MM.1S (cell line): ENCODE measurements at regions not wholly inside any gene's neighbourhood (a gene's known extent, or its start where the extent isn't known, plus 50 kb on each side); places are given as distances from the start of the nearest gene placed in this dataset.

Experiments used
- DNase-seq: peaks from one replicate; pipeline ENCODE4 v3.0.0-alpha.2; 2015
- H2AFZ ChIP-seq: fragments of 300-600 bp; sonication (generic); 2 replicates; pipeline ENCODE4 v1.6.0; 2016; ENCODE audit warnings: antibody characterized with exemption, low read length
- H3F3A ChIP-seq: fragments of 300-600 bp; sonication (generic); 2 replicates; pipeline ENCODE4 v1.6.1; 2016; ENCODE audit warnings: mild to moderate bottlenecking, antibody characterized with exemption, low read length, moderate library complexity, mixed read lengths; ENCODE audit not compliant: insufficient read depth
- H3K27ac ChIP-seq: fragments of 300-600 bp; sonication (generic); 2 replicates; pipeline ENCODE4 v1.5.1; 2016; ENCODE audit warnings: mild to moderate bottlenecking, low read length
- H3K27me3 ChIP-seq: fragments of 300-600 bp; sonication (generic); replicated peaks from 2 replicates; pipeline ENCODE4 v1.6.0; 2016; ENCODE audit warnings: low read length; ENCODE audit not compliant: insufficient read depth
- H3K36me3 ChIP-seq: fragments of 300-600 bp; sonication (generic); replicated peaks from 2 replicates; pipeline ENCODE4 v1.6.1; 2016; ENCODE audit warnings: mild to moderate bottlenecking, low read length, mixed read lengths; ENCODE audit not compliant: insufficient read depth
- H3K4me1 ChIP-seq: fragments of 300-600 bp; sonication (generic); 2 replicates; pipeline ENCODE4 v1.6.1; 2016; ENCODE audit warnings: low read length, mixed read lengths
- H3K4me2 ChIP-seq: fragments of 300-600 bp; sonication (generic); 2 replicates; pipeline ENCODE4 v1.6.0; 2016; ENCODE audit warnings: low read depth, low read length
- H3K4me3 ChIP-seq: fragments of 300-600 bp; sonication (generic); 2 replicates; pipeline ENCODE4 v1.5.1; 2016; ENCODE audit warnings: low read length, mixed read lengths
- H3K79me2 ChIP-seq: fragments of 300-600 bp; sonication (generic); 2 replicates; pipeline ENCODE4 v1.6.1; 2016; ENCODE audit warnings: mixed run types, low read length, mixed read lengths
- H3K9ac ChIP-seq: fragments of 300-600 bp; sonication (generic); 2 replicates; pipeline ENCODE4 v1.6.1; 2016; ENCODE audit warnings: low read length, mixed read lengths
- H3K9me2 ChIP-seq: fragments of 300-600 bp; sonication (generic); replicated peaks from 2 replicates; pipeline ENCODE4 v1.6.1; 2016; ENCODE audit warnings: mild to moderate bottlenecking, low read length, mixed read lengths; ENCODE audit not compliant: insufficient read depth
- H3K9me3 ChIP-seq: fragments of 300-600 bp; sonication (generic); replicated peaks from 2 replicates; pipeline ENCODE4 v1.6.1; 2016; ENCODE audit warnings: mild to moderate bottlenecking, low read length, mixed read lengths; ENCODE audit not compliant: insufficient read depth
- H4K20me1 ChIP-seq: fragments of 300-600 bp; sonication (generic); 2 replicates; pipeline ENCODE4 v1.6.1; 2016; ENCODE audit warnings: mild to moderate bottlenecking, low read length, moderate library complexity, mixed read lengths; ENCODE audit not compliant: insufficient read depth
- CTCF ChIP-seq: fragments of 300-600 bp; sonication (generic); IDR thresholded peaks from 2 replicates; pipeline ENCODE4 v1.5.1; 2016; ENCODE audit warnings: antibody characterized with exemption, low read length, mixed read lengths
- EZH2 ChIP-seq: fragments of 300-600 bp; sonication (generic); optimal IDR thresholded peaks from 2 replicates; pipeline ENCODE3; 2017; ENCODE audit warnings: low read depth, mild to moderate bottlenecking, antibody characterized with exemption, low read length, mixed read lengths
- EZH2phosphoT487 ChIP-seq: fragments of 300-600 bp; sonication (generic); IDR thresholded peaks from 2 replicates; pipeline ENCODE4 v1.6.1; 2018; ENCODE audit warnings: antibody characterized with exemption, low read length

GRCh38 chr18:61618816-61619215 lies 274.0 kb downstream of the RNF152 start:
- H3K4me2 ChIP-seq, result no peak overlapping the region
- DNase-seq, result no peak
- H3K9ac ChIP-seq, result no peak overlapping the region
- no peaks in the 10 kb centered on the region for H3K79me2 ChIP-seq
- H3F3A ChIP-seq, result no peaks in the 10 kb centered on the region
- H4K20me1 ChIP-seq, result no peaks in the 10 kb centered on the region
- no peaks in the 10 kb centered on the region for H3K9me2 ChIP-seq
- no peaks in the 10 kb centered on the region for H3K36me3 ChIP-seq
- TF ChIP-seq EZH2, result no peak
- no peak for TF ChIP-seq EZH2phosphoT487
- no peak for TF ChIP-seq CTCF
- no peaks in the 10 kb centered on the region for H3K27me3 ChIP-seq
- H2AFZ ChIP-seq, result no peak overlapping the region
- H3K4me3 ChIP-seq, result no peak overlapping the region
- no peak overlapping the region for H3K27ac ChIP-seq
- H3K4me1 ChIP-seq, result no peaks in the 10 kb centered on the region
- no peaks in the 10 kb centered on the region for H3K9me3 ChIP-seq

- Histone ChIP-seq H3K36me3 (no peaks in the 10 kb centered on the region), H3K27me3 (no peaks in the 10 kb centered on the region), H3K9me3 (no peaks in the 10 kb centered on the region), H2AFZ (no peak overlapping the region), H3K27ac (no peak overlapping the region), H3K4me2 (no peak overlapping the region), H3K4me1 (no peaks in the 10 kb centered on the region), H4K20me1 (no peaks in the 10 kb centered on the region), H3F3A (no peaks in the 10 kb centered on the region), H3K9me2 (no peaks in the 10 kb centered on the region), H3K79me2 (no peaks in the 10 kb centered on the region), H3K4me3 (no peak overlapping the region), H3K9ac (no peak overlapping the region)
- TF ChIP-seq CTCF, result no peak
- no peak for TF ChIP-seq EZH2
- no peak for TF ChIP-seq EZH2phosphoT487
- DNase-seq, result no peak
Observed at GRCh38 chr18:61616111-61616610, 276.6 kb downstream of the RNF152 start.

GRCh38 chr18:61612517-61612916 lies 279.3 kb downstream of the CDH20 start:
- Histone ChIP-seq H3K4me3 (no peak overlapping the region), H3K9me3 (no peaks in the 10 kb centered on the region), H4K20me1 (no peaks in the 10 kb centered on the region), H3K4me2 (no peak overlapping the region), H3F3A (no peaks in the 10 kb centered on the region), H3K4me1 (no peaks in the 10 kb centered on the region), H2AFZ (no peak overlapping the region), H3K36me3 (no peaks in the 10 kb centered on the region), H3K9me2 (no peaks in the 10 kb centered on the region), H3K9ac (no peak overlapping the region), H3K79me2 (no peaks in the 10 kb centered on the region), H3K27me3 (no peaks in the 10 kb centered on the region), H3K27ac (no peak overlapping the region)
- TF ChIP-seq CTCF, result no peak
- DNase-seq, result no peak
